CD8-positive, alpha-beta memory T cell (primary cell): ENCODE measurements at regions not wholly inside any gene's neighbourhood (a gene's known extent, or its start where the extent isn't known, plus 50 kb on each side); places are given as distances from the start of the nearest gene placed in this dataset.
A peak's percentile ranks its signal among the peaks of the same experiment; 100 is the strongest.

Experiments
- CTCF ChIA-PET: fragments of 350-600 bp; sonication (Branson Sonifier 250); formaldehyde crosslinking; loops from one replicate; lab custom pipeline; 2021; ENCODE audit warnings: antibody characterized with exemption; lab: Charles Lee
- POLR2A ChIA-PET: fragments of 350-600 bp; sonication (Branson Sonifier 250); formaldehyde crosslinking; loops from one replicate; lab custom pipeline; 2021; ENCODE audit warnings: antibody characterized with exemption; lab: Charles Lee
- DNase-seq, 5 donors: peaks; one replicate each; pipeline versions ENCODE4 v3.0.0 to v3.0.0-alpha.2; 2020 to 2022; ENCODE audit warnings: mixed read lengths in 1 of 5
- H3K27ac ChIP-seq: one replicate; pipeline ENCODE4 v1.7.0; 2013; ENCODE audit warnings: low read depth, mild to moderate bottlenecking, low read length, moderate library complexity
- H3K27me3 ChIP-seq: 2 replicates; pipeline ENCODE4 v1.7.0; 2013; ENCODE audit warnings: low read length, mild to moderate bottlenecking; ENCODE audit not compliant: insufficient read depth, poor library complexity, severe bottlenecking
- H3K36me3 ChIP-seq: 2 replicates; pipeline ENCODE4 v1.7.0; 2013; ENCODE audit warnings: mild to moderate bottlenecking, low read length, moderate library complexity; ENCODE audit not compliant: insufficient read depth
- H3K4me1 ChIP-seq: 2 replicates; pipeline ENCODE4 v1.7.0; 2013; ENCODE audit warnings: mild to moderate bottlenecking, low read length, moderate library complexity; ENCODE audit not compliant: insufficient read depth
- H3K4me3 ChIP-seq: 2 replicates; pipeline ENCODE4 v1.7.0; 2013; ENCODE audit warnings: mild to moderate bottlenecking, low read length
- H3K9me3 ChIP-seq: 2 replicates; pipeline ENCODE4 v1.7.0; 2013; ENCODE audit warnings: mild to moderate bottlenecking, low read length
- H3K27ac Mint-ChIP-seq, 8 donors: one replicate each; pipeline ENCODE4 v1.8.0; 2020 to 2021; ENCODE audit warnings: mixed read lengths in 8 of 8, mild to moderate bottlenecking in 6 of 8, inconsistent platforms in 3 of 8, moderate library complexity in 3 of 8
- H3K27me3 Mint-ChIP-seq, 2 donors: one replicate each; pipeline ENCODE4 v1.8.0; 2020 to 2021; ENCODE audit warnings: mixed read lengths in 2 of 2, mild to moderate bottlenecking in 1 of 2, moderate library complexity in 1 of 2
- H3K36me3 Mint-ChIP-seq, 3 donors: one replicate each; pipeline ENCODE4 v1.8.0; 2020 to 2021; ENCODE audit warnings: mixed read lengths in 3 of 3, inconsistent platforms in 1 of 3, mild to moderate bottlenecking in 1 of 3
- H3K4me1 Mint-ChIP-seq, 3 donors: one replicate each; pipeline ENCODE4 v1.8.0; 2020 to 2021; ENCODE audit warnings: mixed read lengths in 3 of 3, inconsistent platforms in 1 of 3, mild to moderate bottlenecking in 1 of 3
- H3K4me3 Mint-ChIP-seq, 7 donors: one replicate each; pipeline ENCODE4 v1.8.0; 2020 to 2021; ENCODE audit warnings: mixed read lengths in 7 of 7, mild to moderate bottlenecking in 6 of 7, moderate library complexity in 4 of 7, inconsistent platforms in 2 of 7
- H3K9me3 Mint-ChIP-seq, 5 donors: one replicate each; pipeline ENCODE4 v1.8.0; 2020 to 2022; ENCODE audit warnings: mixed read lengths in 5 of 5, mild to moderate bottlenecking in 3 of 5, moderate library complexity in 2 of 5, inconsistent platforms in 1 of 5

DNA sequence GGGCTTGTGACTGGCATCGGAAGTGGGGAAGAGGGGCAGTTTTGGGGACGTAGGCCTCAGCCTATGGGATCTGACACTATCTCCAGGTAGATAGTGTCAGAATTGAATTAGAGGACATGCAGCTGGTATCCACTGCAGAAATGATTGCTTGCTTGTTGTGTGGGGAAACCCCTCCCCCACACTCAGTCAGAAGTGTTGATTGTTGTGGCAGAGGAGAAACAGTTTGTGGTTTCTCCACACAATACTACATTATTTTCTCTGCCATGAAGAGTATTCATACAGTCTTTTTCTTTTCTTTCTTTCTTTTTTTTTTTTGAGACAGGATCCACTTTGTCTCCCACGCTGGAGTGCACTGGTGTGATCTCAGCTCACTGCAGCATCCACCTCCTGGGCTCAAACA is 113.9 kb downstream of the ARRDC3 start:
- POLR2A ChIA-PET, result interaction anchor here (0.9 to 1.7 kb wide), 2 partner anchors 112 to 114 kb away, joined by 4 read pairs; partner anchors contain the start of gene ARRDC3
- peaks cover 0 to 7% of the 10 kb centered on the region in 2 donors for H3K27me3 Mint-ChIP-seq
- H3K36me3 ChIP-seq, result no peaks in the 10 kb centered on the region

DNA sequence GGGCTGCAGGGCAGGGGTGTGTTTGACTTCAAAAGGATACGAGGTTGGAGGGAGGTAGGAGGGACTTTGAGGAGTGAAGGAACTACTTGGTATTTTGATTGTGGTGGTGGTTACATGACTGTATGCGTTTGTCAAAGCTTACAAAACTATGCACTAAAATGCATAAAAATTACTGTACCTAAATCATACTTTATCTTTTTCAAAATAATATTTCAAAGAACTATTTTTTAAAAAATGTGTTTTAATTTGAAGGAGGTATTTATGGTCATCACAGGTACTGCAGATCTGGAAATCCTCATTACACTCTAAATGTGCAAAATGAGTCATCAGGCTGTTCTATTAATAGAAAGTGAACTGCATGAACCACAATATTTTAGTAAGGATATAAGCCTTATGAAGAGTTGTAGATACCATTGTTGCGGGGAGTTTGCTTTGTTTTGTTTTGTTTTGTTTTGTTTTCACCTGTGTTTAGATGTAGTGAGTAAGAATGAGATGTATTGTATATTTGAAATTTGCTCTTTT is 116.9 kb downstream of the ARRDC3 start:
- POLR2A ChIA-PET, result no interaction called here
- H3K4me3 Mint-ChIP-seq, result no peak overlapping the region
- H3K9me3 Mint-ChIP-seq, result no peaks in the 10 kb centered on the region
- Histone ChIP-seq H3K9me3 (no peaks in the 10 kb centered on the region), H3K27me3 (no peaks in the 10 kb centered on the region), H3K4me3 (no peak overlapping the region), H3K36me3 (no peaks in the 10 kb centered on the region), H3K27ac (no peak overlapping the region), H3K4me1 (peaks cover 10% of the 10 kb centered on the region)
- peaks cover 14 to 29% (median 21%) of the 10 kb centered on the region in 3 donors for H3K4me1 Mint-ChIP-seq
- peak overlapping the region in 1 of 8 donors; percentile 3 for H3K27ac Mint-ChIP-seq
- DNase-seq, result no peak
- H3K36me3 Mint-ChIP-seq, result no peaks in the 10 kb centered on the region
- H3K27me3 Mint-ChIP-seq, result peaks cover 0 to 3% of the 10 kb centered on the region in 2 donors
- CTCF ChIA-PET, result interaction anchor here (0.9 to 2.3 kb wide), 2 partner anchors 14 to 102 kb away, joined by 3 to 7 read pairs; no protein-coding TSS in a partner anchor

More for the DNA sequence above, 113.9 kb downstream of the ARRDC3 start:
- CTCF ChIA-PET, result interaction anchor here (0.8 to 1.4 kb wide), 2 partner anchors 36 to 115 kb away, joined by 5 to 7 read pairs; no protein-coding TSS in a partner anchor
- Histone ChIP-seq H3K27me3 (no peaks in the 10 kb centered on the region), H3K27ac (no peak overlapping the region), H3K9me3 (no peaks in the 10 kb centered on the region), H3K4me1 (peaks cover 10% of the 10 kb centered on the region), H3K4me3 (no peak overlapping the region)
- Mint-ChIP-seq H3K27ac (peak overlapping the region in 1 of 8 donors; percentile 17), H3K4me1 (peaks cover 14 to 29% (median 21%) of the 10 kb centered on the region in 3 donors), H3K4me3 (peak overlapping the region in 2 of 7 donors; percentile 12 to 21), H3K9me3 (no peaks in the 10 kb centered on the region), H3K36me3 (no peaks in the 10 kb centered on the region)
- peak in 1 of 5 donors; percentile 9 for DNase-seq

DNA sequence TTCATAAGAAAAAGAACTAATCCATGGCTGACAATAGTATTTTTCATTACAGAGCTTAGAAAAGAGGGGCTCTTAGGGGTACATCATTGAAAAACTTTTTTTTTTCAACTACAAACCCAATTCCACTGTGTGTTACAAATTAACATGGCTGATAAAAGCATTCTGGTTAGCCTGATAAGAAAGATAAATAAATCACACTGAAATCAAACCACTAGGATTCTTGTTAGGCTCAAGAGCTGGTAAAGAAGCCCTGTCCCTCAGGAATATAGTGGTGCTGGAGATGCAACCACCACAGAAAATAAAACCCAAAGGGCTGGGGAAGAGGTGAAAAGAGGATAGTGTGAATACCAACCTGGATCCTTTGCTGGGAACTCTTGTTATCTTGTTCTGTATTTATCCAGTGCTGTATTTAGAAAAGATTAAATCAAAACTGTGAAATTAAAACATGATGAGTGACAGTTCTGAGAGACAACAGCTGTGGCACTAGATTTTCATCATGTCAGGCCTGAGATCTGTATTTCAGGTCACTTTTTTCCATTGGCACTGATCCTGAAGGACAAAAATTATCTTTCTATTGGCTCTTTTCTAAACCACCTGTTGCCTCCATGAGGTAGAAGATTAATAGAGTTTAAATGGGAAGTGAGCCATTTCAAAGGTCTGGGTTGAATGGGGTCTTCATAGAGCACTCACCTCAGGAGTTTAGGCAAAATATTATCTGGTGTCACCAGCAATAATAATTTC is 118.6 kb downstream of the ARRDC3 start:
- H3K36me3 ChIP-seq, result no peaks in the 10 kb centered on the region
- peaks cover 9% of the 10 kb centered on the region for H3K4me1 ChIP-seq
- Mint-ChIP-seq H3K4me3 (no peak overlapping the region), H3K27me3 (peaks cover 0 to under 1% of the 10 kb centered on the region in 2 donors), H3K27ac (no peak overlapping the region), H3K9me3 (no peaks in the 10 kb centered on the region), H3K36me3 (no peaks in the 10 kb centered on the region), H3K4me1 (peaks cover 14 to 22% (median 21%) of the 10 kb centered on the region in 3 donors)
- no peak for DNase-seq
- H3K27ac ChIP-seq, result no peak overlapping the region
- H3K27me3 ChIP-seq, result no peaks in the 10 kb centered on the region
- POLR2A ChIA-PET, result no interaction called here
- no peak overlapping the region for H3K4me3 ChIP-seq
- H3K9me3 ChIP-seq, result no peaks in the 10 kb centered on the region
- CTCF ChIA-PET, result interaction anchor here (2.3 kb wide), 1 partner anchor 16 kb away, joined by 7 read pairs; no protein-coding TSS in a partner anchor

DNA sequence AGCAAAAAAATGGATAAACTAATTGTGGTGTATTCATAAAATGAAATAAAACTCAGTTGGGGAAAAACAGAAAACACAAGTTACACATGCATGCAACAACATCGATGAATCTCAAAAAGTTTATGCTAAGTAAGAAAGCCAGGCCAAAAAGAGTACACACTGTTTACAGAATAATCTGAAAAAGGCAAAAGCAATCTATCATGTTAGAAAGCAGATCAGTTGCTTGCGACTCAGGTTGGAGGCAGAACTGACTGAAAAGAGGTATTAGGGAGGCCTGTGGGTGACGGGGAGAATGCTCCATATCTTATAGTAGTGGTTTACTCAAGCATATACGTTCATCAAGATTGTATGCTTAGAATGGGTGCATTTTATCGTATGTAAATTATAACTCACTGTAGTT is 119.2 kb downstream of the ARRDC3 start:
- no peak for DNase-seq
- H3K9me3 Mint-ChIP-seq, result no peaks in the 10 kb centered on the region
- no peak overlapping the region for H3K27ac Mint-ChIP-seq
- H3K4me1 ChIP-seq, result peaks cover 3% of the 10 kb centered on the region
- H3K4me3 ChIP-seq, result no peak overlapping the region
- no peaks in the 10 kb centered on the region for H3K9me3 ChIP-seq
- POLR2A ChIA-PET, result no interaction called here
- no peak overlapping the region for H3K4me3 Mint-ChIP-seq
- no peaks in the 10 kb centered on the region for H3K27me3 Mint-ChIP-seq
- H3K36me3 Mint-ChIP-seq, result no peaks in the 10 kb centered on the region
- H3K27me3 ChIP-seq, result no peaks in the 10 kb centered on the region
- H3K36me3 ChIP-seq, result no peaks in the 10 kb centered on the region
- peaks cover 9 to 16% (median 15%) of the 10 kb centered on the region in 3 donors for H3K4me1 Mint-ChIP-seq
- CTCF ChIA-PET, result no interaction called here
- H3K27ac ChIP-seq, result no peak overlapping the region

DNA sequence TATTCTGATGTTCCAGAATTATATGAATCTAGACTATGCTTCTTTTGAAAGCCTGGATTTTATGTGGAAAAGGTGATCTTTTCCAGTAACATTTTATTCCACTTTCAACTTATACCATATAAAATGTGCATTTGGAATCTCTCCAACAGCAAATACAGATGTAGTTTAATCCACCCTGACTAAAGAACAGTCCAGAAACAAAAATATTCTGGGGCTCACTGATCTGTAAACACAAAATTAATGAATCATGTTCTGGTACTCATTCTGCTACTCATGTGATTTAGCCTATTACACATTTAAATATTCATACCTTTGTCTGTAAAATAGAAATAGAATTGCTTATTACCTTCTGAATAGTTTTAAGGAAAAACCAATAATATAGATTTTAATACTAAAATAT is 125.8 kb downstream of the ARRDC3 start:
- Histone ChIP-seq H3K27me3 (no peaks in the 10 kb centered on the region), H3K36me3 (no peaks in the 10 kb centered on the region), H3K4me1 (no peaks in the 10 kb centered on the region), H3K27ac (no peak overlapping the region), H3K9me3 (no peaks in the 10 kb centered on the region), H3K4me3 (no peak overlapping the region)
- POLR2A ChIA-PET, result no interaction called here
- no peak for DNase-seq
- Mint-ChIP-seq H3K27ac (no peak overlapping the region), H3K36me3 (peaks cover 0 to 5% (median 0%) of the 10 kb centered on the region in 3 donors), H3K4me3 (no peak overlapping the region), H3K4me1 (no peaks in the 10 kb centered on the region), H3K9me3 (no peaks in the 10 kb centered on the region), H3K27me3 (peaks cover 0 to 3% of the 10 kb centered on the region in 2 donors)
- CTCF ChIA-PET, result no interaction called here

DNA sequence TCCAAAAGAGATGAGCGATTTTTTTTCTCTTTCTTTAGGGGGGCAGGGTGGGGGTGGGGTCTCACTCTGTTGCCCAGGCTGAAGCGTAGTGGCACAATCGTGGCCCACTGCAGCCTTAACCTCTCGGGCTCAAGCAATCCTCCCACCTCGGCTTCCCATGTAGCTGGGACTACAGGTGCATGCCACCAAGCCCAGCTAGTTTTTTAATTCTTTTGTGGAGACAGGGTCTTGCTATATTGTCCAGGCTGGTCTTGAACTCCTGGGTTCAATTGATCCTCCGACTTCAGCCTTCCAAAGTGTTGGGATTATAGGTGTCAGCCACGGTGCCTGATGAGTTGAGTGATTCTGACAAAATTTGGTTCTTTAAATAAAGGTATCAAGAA is 127.0 kb downstream of the ARRDC3 start:
- no peak overlapping the region for H3K27ac Mint-ChIP-seq
- H3K9me3 Mint-ChIP-seq, result no peaks in the 10 kb centered on the region
- H3K36me3 Mint-ChIP-seq, result peaks cover 0 to 5% (median 0%) of the 10 kb centered on the region in 3 donors
- H3K27me3 ChIP-seq, result no peaks in the 10 kb centered on the region
- no peak overlapping the region for H3K4me3 ChIP-seq
- H3K27me3 Mint-ChIP-seq, result peaks cover 0 to 3% of the 10 kb centered on the region in 2 donors
- H3K36me3 ChIP-seq, result no peaks in the 10 kb centered on the region
- no peaks in the 10 kb centered on the region for H3K4me1 Mint-ChIP-seq
- no peak overlapping the region for H3K4me3 Mint-ChIP-seq
- H3K9me3 ChIP-seq, result no peaks in the 10 kb centered on the region
- H3K27ac ChIP-seq, result no peak overlapping the region
- H3K4me1 ChIP-seq, result no peaks in the 10 kb centered on the region
- CTCF ChIA-PET, result no interaction called here
- DNase-seq, result no peak
- POLR2A ChIA-PET, result no interaction called here

DNA sequence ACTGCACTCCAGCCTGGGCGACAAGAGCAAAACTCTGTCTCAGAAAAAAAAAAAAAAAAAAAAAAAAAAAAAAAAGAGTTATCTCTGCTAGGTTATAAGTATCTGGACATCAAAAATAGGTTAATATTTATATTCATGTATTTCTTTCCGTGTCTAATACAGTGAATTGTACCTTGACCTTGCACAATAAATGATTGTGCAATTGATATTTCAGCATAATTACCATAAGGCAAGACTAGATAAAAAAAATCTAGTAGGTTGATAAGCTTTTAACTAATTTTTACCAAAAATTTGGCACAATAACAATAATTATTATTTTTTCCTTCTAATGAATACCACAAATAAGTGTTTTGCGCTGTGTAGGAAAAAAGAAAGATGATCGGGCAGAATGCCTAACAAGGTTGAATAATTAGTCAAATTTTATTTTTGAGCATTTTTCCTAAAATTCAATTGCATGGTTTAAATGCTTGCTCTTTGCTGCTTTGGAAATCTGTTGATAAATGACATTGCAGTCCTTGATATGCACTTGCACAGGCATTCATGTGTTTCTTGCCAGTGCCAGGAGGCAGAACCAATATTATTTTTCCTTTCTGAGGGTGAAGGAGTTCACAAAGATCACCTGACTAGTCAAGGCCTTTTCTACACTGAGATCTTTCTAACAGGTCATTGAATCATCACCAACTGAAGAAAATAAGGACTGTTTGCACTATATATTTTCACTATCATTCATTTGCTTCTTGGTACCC is 127.5 kb downstream of the ARRDC3 start:
- peaks cover 0 to 5% (median 0%) of the 10 kb centered on the region in 3 donors for H3K36me3 Mint-ChIP-seq
- H3K4me3 ChIP-seq, result no peak overlapping the region
- H3K4me3 Mint-ChIP-seq, result no peak overlapping the region
- ChIA-PET POLR2A (interaction anchor here (0.7 kb wide), 1 partner anchor 13 kb away, joined by 13 read pairs; no protein-coding TSS in a partner anchor), CTCF (interaction anchor here (0.9 kb wide), 1 partner anchor 125 kb away, joined by 3 read pairs; no protein-coding TSS in a partner anchor)
- no peaks in the 10 kb centered on the region for H3K9me3 Mint-ChIP-seq
- H3K27me3 ChIP-seq, result no peaks in the 10 kb centered on the region
- no peak overlapping the region for H3K27ac ChIP-seq
- no peak for DNase-seq
- no peaks in the 10 kb centered on the region for H3K4me1 ChIP-seq
- no peak overlapping the region for H3K27ac Mint-ChIP-seq
- no peaks in the 10 kb centered on the region for H3K4me1 Mint-ChIP-seq
- no peaks in the 10 kb centered on the region for H3K36me3 ChIP-seq
- H3K27me3 Mint-ChIP-seq, result peaks cover 0 to 3% of the 10 kb centered on the region in 2 donors
- H3K9me3 ChIP-seq, result no peaks in the 10 kb centered on the region
